GM12874 (cell line): ENCODE measurements at regions not wholly inside any gene's neighbourhood (a gene's known extent, or its start where the extent isn't known, plus 50 kb on each side); places are given as distances from the start of the nearest gene placed in this dataset.

ENCODE experiments used
- TF ChIP-seq, protein P1 (sequence below): IDR thresholded peaks from 2 replicates; pipeline ENCODE4 v1.5.1; 2011; ENCODE audit warnings: low read depth, mild to moderate bottlenecking, control low read depth, low read length, moderate library complexity; ENCODE audit not compliant: insufficient read depth

DNA sequence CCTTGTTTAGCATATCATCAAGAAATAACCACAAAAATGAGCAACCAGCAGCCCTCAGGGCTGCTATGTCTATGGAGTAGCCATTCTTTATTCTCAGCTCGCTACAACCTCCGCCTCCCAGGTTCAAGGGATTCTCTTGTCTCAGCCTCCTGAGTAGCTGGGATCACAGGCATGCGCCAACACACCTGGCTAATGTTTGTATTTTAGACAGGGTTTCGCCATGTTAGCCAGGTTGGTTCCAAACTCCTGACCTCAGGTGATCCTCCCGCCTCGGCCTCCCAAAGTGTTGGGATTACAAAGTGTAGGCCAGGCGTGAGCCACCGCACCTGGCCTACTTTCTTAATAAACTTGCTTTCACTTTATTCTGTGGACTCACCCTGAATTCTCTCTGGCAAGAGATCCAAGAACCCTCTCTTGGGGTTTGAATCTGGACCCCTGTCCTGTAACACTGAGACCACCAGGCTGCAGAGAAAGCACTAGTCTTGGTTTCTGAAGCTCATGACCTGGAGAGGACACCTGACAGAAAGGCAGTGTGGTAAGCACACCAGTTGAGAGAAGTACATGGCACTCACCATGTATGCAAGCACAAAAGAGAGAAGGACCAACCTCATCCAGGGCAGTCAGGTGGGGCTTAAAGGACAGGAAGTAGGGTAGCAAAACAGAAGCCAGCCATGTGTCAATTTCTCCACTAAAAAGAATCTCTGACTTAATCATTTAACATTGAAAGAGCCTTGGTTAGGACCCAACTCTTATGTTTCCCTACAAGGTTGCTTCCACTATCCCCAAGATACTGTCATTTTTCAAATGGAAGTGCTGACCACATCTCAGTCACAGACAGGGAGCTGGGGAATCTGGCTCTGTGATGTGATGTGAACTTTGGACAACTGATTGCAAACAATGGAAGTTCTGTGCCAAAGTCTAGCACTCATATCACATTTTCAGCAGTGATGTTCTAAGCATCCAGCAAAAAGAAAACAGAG lies 97.4 kb upstream of the DST start:
- TF ChIP-seq, protein P1, sequence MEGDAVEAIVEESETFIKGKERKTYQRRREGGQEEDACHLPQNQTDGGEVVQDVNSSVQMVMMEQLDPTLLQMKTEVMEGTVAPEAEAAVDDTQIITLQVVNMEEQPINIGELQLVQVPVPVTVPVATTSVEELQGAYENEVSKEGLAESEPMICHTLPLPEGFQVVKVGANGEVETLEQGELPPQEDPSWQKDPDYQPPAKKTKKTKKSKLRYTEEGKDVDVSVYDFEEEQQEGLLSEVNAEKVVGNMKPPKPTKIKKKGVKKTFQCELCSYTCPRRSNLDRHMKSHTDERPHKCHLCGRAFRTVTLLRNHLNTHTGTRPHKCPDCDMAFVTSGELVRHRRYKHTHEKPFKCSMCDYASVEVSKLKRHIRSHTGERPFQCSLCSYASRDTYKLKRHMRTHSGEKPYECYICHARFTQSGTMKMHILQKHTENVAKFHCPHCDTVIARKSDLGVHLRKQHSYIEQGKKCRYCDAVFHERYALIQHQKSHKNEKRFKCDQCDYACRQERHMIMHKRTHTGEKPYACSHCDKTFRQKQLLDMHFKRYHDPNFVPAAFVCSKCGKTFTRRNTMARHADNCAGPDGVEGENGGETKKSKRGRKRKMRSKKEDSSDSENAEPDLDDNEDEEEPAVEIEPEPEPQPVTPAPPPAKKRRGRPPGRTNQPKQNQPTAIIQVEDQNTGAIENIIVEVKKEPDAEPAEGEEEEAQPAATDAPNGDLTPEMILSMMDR: no peak

DNA sequence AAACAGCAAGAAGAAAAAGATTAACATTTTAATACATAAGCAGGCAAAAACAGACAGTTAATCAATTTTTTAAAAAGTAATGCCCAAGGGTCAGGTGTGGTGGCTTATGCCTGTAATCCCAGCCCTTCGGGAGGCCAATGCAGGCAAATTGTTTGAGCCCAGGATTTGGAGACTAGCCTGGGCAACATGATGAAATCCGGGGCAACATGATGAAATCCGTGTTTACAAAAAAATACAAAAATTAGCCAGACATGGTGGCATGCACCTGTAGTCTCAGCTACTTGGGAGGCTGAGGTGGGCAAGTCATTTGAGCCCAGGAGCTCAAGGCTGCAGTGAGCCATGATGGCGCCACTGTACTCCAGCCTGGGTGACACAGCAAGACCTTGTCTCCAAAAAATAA lies 94.1 kb upstream of the DST start:
- TF ChIP-seq, protein P1: no peak

DNA sequence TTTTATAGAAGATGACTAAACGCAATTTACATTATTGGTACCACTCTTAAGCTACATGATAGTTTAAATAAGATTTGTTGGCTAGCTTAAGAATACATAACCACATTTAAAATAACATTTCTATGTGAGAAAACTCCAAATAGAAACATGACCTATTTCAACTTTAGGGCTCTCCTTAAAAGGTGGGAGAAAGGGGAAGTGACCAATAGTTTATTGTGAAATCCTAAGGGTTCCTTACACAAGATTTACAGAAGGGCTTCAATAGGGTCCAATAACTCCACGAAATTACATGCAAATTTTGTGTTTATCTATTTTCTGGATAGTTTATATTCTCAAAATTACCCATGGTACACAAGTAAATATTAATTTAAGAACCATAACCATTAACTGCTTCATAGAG lies 91.6 kb upstream of the DST start:
- TF ChIP-seq, protein P1: no peak

DNA sequence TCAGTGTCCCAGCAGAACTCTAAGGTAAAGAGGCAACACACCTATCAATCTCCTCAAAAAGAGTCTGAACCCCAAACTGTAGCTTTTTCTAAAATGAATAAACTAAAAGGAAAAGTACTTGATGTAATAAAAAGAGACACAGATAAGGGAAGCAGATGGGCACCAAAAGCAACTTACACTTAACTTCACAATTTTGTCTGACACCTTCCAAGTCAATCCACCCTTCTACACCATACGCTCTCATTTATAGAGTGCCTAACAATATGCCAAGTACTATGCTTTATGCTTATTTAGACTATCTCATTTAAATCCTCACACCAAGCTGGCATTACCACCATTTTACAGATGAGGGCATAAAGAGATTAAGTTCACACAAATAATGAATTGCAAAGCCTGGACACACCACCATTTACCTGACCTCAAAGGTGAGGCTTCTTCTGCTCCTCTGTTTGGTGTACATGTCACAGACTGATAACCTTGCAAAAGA lies 90.6 kb upstream of the DST start:
- TF ChIP-seq, protein P1: no peak

DNA sequence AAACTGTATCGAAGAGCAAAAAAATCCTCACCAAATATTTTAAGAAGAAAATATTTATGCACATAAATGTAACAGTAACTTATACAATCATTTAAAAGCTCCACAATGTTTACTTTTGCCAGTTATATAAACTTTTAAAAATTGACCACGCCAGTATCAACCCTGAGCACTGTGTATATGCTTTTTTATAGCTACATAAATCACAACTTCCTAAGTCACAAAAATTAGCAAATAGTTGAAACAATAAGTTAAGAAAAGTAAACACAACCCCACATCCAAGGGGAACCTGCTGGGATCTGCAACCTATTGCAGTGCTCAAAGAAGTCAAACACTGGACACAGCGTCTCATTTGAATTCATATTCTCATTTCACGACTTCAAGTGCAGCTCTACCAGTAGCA lies 89.8 kb upstream of the DST start:
- TF ChIP-seq, protein P1: no peak

DNA sequence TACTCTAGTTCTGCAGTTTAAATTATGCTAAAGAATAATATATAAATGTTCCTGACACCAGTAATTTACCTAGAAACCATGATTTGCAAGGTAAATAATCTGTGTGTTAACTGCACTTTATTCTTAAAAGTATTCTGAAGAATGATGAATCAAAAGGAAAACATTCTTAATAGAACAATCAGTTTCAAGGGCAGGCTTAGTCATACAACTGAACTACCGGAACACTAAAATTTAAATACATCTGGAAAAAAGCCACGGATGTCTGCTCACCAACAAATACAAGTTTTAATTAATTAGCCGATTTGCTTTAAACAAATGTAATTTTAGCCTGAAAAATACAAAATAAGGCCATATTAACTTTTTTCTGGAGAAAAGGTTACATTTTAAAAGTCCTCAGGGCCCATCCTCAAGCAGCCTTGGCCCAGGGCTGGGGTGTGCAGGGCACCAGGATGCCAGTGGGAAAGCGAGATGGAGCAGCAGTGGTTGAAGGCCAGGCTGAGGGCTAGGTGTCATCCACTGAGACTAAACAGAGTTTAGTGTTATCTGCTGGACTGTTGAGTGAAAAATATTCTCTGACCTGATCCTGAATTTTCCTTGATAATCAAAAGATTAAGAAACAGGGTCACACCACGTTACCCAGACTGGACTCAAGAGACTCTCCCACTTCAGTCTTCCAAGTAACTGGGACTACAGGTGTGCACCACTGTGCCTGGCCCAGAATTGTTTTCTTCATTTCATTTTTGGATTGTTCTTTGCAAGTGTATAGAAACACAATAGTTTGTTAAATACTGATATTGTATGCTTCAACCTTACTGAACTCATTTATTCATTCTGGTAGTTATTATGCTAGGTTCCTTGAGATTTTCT lies 88.2 kb upstream of the DST start:
- TF ChIP-seq, protein P1: no peak

DNA sequence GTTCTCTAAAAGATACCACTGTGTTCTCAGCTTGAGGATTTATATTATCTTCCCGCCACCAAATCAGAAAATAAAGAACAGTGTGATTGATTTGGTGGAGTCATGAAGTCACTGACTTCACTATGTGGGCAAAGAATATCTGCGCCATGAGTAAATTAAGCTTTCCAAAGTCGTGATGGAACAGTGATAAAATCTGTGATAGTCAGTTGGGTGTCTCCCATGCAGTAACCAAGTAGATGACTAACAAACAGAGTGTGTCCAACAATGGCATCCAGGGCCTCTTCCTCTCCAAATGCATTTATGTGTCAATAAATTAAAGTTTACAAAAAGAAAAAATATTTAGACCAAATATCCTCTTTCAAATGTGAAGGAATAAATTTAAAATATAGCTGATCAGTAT lies 87.0 kb upstream of the DST start:
- TF ChIP-seq, protein P1: no peak
